HEK293 (cell line): ENCODE measurements at regions not wholly inside any gene's neighbourhood (a gene's known extent, or its start where the extent isn't known, plus 50 kb on each side); places are given as distances from the start of the nearest gene placed in this dataset.

Experiments
- CTCF ChIA-PET: fragments of 350-600 bp; formaldehyde crosslinking; extraction: SDS; loops from one replicate; lab custom pipeline; 2021; ENCODE audit warnings: antibody characterized with exemption; lab: Yijun Ruan, JAX
- POLR2A ChIA-PET: fragments of 300-600 bp; formaldehyde crosslinking; extraction: SDS; loops from one replicate; lab custom pipeline; 2020; ENCODE audit warnings: antibody characterized with exemption, inconsistent platforms; lab: Yijun Ruan, JAX
- H3K27ac ChIP-seq: fragments of 200-500 bp; sonication (Bioruptor generic); 2 replicates; pipeline ENCODE4 v1.5.1; 2014; ENCODE audit warnings: low read depth, low read length, control low read depth, inconsistent platforms; ENCODE audit errors: extremely low read depth
- H3K36me3 ChIP-seq, 2 experiments: fragments of 200-500 bp in 1 of 2; sonication (Bioruptor generic) in 1 of 2; 1 replicate in 1 of 2; 2 replicates in 1 of 2; pipeline ENCODE4 v1.5.1; 2014 to 2017; ENCODE audit warnings: inconsistent platforms in 2 of 2, low read length in 2 of 2; ENCODE audit not compliant: control insufficient read depth in 2 of 2, insufficient read depth in 1 of 2
- H3K4me1 ChIP-seq: fragments of 200-500 bp; sonication (Bioruptor generic); 2 replicates; pipeline ENCODE4 v1.5.1; 2014; ENCODE audit warnings: mild to moderate bottlenecking, low read length, inconsistent platforms; ENCODE audit not compliant: control insufficient read depth, insufficient read depth
- H3K4me3 ChIP-seq: 2 replicates; pipeline ENCODE4 v1.5.1; 2011; ENCODE audit warnings: low read depth, mild to moderate bottlenecking, control low read depth, low read length, moderate library complexity
- H3K9me3 ChIP-seq: fragments of 200-500 bp; sonication (Bioruptor generic); 2 replicates; pipeline ENCODE4 v1.5.1; 2014; ENCODE audit warnings: low read depth, low read length, inconsistent platforms; ENCODE audit not compliant: control insufficient read depth, insufficient read depth
- BCL11A ChIP-seq: fragments of 450-650 bp; formaldehyde crosslinking; IDR thresholded peaks from 2 replicates; pipeline ENCODE4 v1.5.1; 2016; ENCODE audit warnings: low read depth, missing biosample characterization, missing genetic modification characterization
- ZBTB1 ChIP-seq: fragments of 450-650 bp; formaldehyde crosslinking; IDR thresholded peaks from 2 replicates; pipeline ENCODE4 v1.5.1; 2016; ENCODE audit warnings: missing biosample characterization, missing genetic modification characterization
- ZNF157 ChIP-seq: fragments of 450-650 bp; formaldehyde crosslinking; IDR thresholded peaks from 2 replicates; pipeline ENCODE4 v1.5.1; 2016; ENCODE audit warnings: missing biosample characterization, missing genetic modification characterization
- ZNF302 ChIP-seq: fragments of 450-650 bp; formaldehyde crosslinking; IDR thresholded peaks from 2 replicates; pipeline ENCODE4 v1.5.1; 2016; ENCODE audit warnings: missing biosample characterization, missing genetic modification characterization, low read depth
- ZNF341 ChIP-seq: fragments of 450-650 bp; formaldehyde crosslinking; IDR thresholded peaks from 2 replicates; pipeline ENCODE4; 2016; ENCODE audit warnings: low read depth, missing biosample characterization, missing genetic modification characterization
- ZNF404 ChIP-seq: fragments of 450-650 bp; formaldehyde crosslinking; IDR thresholded peaks from 2 replicates; pipeline ENCODE4 v1.5.1; 2017; ENCODE audit warnings: missing biosample characterization, missing genetic modification characterization
- ZNF423 ChIP-seq: fragments of 450-650 bp; formaldehyde crosslinking; IDR thresholded peaks from 2 replicates; pipeline ENCODE4 v1.5.1; 2016; ENCODE audit warnings: missing biosample characterization, missing genetic modification characterization
- ZNF571 ChIP-seq: fragments of 450-650 bp; formaldehyde crosslinking; IDR thresholded peaks from 2 replicates; pipeline ENCODE4 v1.5.0; 2017; ENCODE audit warnings: missing biosample characterization, missing genetic modification characterization
- ZNF610 ChIP-seq: fragments of 450-650 bp; formaldehyde crosslinking; IDR thresholded peaks from 2 replicates; pipeline ENCODE4 v1.5.1; 2016; ENCODE audit warnings: missing biosample characterization, missing genetic modification characterization, borderline replicate concordance
- ZNF626 ChIP-seq: fragments of 450-650 bp; sonication (Bioruptor Pico); formaldehyde crosslinking; IDR thresholded peaks from 2 replicates; pipeline ENCODE4 v1.5.1; 2018; ENCODE audit warnings: missing biosample characterization, missing genetic modification characterization, inconsistent platforms
- ZNF791 ChIP-seq: fragments of 450-650 bp; formaldehyde crosslinking; IDR thresholded peaks from 2 replicates; pipeline ENCODE4 v1.5.1; 2016; ENCODE audit warnings: missing biosample characterization, missing genetic modification characterization
- TF ChIP-seq, protein P1 (sequence below): fragments of 450-650 bp; formaldehyde crosslinking; IDR thresholded peaks from 2 replicates; pipeline ENCODE4 v1.5.1; 2017; ENCODE audit warnings: missing biosample characterization, mild to moderate bottlenecking, missing genetic modification characterization, moderate library complexity
- TF ChIP-seq, protein P2 (sequence below): fragments of 450-650 bp; formaldehyde crosslinking; IDR thresholded peaks from 2 replicates; pipeline ENCODE4 v1.5.1; 2016; ENCODE audit warnings: missing biosample characterization, missing genetic modification characterization
- TF ChIP-seq, protein P3 (sequence below): fragments of 450-650 bp; IDR thresholded peaks from 2 replicates; pipeline ENCODE4 v1.5.1; 2018; ENCODE audit warnings: missing biosample characterization, mild to moderate bottlenecking, missing genetic modification characterization
- TF ChIP-seq, protein P4 (sequence below): fragments of 450-650 bp; formaldehyde crosslinking; IDR thresholded peaks from 2 replicates; pipeline ENCODE4 v1.5.1; 2016; ENCODE audit warnings: missing biosample characterization, missing genetic modification characterization
- TF ChIP-seq, protein P5 (sequence below): fragments of 450-650 bp; formaldehyde crosslinking; IDR thresholded peaks from 2 replicates; pipeline ENCODE4 v1.5.1; 2016; ENCODE audit warnings: missing biosample characterization, missing genetic modification characterization
- TF ChIP-seq, protein P6 (sequence below): fragments of 450-650 bp; formaldehyde crosslinking; IDR thresholded peaks from 2 replicates; pipeline ENCODE4 v1.5.1; 2016; ENCODE audit warnings: missing biosample characterization, missing genetic modification characterization
- TF ChIP-seq, protein P7 (sequence below): fragments of 450-650 bp; formaldehyde crosslinking; IDR thresholded peaks from 2 replicates; pipeline ENCODE4 v1.5.1; 2016; ENCODE audit warnings: missing biosample characterization, missing genetic modification characterization, low read depth

DNA sequence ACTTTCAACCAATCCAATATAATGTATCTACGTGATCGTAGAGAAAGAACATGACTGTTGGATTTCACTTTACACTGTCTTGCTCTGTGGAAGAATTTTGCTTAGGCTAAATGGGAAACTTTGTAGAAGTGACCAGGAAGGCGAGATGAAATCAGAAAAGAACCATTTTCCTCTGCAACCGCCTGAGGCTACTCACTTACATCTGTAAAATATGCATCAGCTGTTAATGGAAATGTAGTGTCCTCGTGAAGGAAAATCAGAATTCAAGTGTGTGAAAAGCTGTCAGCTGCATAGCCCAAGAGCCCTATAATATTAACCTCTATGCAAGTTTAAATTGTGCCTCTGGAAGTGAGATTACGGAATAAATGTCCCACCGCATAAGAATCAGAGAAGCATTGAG is 277.9 kb downstream of the C6orf118 start (continued):
- TF ChIP-seq ZNF341 (tag by site-specific recombination) (no peak), ZNF302 (no peak), ZNF404 (no peak), BCL11A (no peak)
- TF ChIP-seq, protein P1, sequence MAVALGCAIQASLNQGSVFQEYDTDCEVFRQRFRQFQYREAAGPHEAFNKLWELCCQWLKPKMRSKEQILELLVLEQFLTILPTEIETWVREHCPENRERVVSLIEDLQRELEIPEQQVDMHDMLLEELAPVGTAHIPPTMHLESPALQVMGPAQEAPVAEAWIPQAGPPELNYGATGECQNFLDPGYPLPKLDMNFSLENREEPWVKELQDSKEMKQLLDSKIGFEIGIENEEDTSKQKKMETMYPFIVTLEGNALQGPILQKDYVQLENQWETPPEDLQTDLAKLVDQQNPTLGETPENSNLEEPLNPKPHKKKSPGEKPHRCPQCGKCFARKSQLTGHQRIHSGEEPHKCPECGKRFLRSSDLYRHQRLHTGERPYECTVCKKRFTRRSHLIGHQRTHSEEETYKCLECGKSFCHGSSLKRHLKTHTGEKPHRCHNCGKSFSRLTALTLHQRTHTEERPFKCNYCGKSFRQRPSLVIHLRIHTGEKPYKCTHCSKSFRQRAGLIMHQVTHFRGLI: no peak

DNA sequence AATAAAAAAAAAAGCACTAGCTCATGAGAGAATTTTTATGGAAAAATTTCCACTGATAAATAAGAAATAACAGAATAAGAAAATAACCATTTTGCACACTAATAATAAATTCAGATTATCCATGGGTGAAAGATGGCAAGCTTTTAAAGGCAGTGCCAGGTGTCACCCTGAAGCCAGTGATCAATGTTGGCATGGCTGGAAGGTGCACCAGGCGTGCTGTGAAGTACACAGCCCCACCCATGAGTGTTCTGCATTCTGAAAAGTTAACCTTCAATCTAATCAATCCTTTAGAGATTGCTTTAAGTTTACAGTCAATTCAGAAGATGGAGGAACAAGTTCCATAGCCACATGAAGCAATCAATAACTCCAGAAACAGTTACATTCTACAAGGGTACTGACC is 284.4 kb downstream of the C6orf118 start:
- POLR2A ChIA-PET: no interaction called here
- H3K4me1 ChIP-seq: no peaks in the 10 kb centered on the region

DNA sequence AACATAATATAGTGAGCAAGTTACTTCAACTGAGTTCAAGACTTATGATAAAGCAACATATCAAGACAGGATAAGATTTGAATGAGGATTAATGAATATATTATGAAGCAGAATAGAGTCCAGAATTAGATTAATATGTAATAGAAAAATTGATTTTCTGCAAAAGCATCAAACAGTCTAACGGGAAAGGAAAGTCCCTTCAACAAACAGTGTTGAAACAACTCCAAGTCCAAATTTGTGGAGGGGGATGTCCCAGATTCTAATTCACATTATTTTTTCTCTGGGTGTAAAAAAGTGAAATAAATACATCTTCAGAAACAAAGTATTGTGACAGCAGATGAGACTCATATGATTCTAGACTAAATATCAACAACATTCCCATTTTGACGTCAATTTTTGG is 289.7 kb downstream of the C6orf118 start:
- POLR2A ChIA-PET: no interaction called here
- H3K36me3 ChIP-seq: no peaks in the 10 kb centered on the region
- H3K27ac ChIP-seq: no peak overlapping the region
- no peaks in the 10 kb centered on the region for H3K4me1 ChIP-seq
- H3K9me3 ChIP-seq: no peaks in the 10 kb centered on the region
- CTCF ChIA-PET: no interaction called here
- no peak overlapping the region for H3K4me3 ChIP-seq
- no peak for TF ChIP-seq ZBTB1 (tag by site-specific recombination)
- TF ChIP-seq, protein P2, sequence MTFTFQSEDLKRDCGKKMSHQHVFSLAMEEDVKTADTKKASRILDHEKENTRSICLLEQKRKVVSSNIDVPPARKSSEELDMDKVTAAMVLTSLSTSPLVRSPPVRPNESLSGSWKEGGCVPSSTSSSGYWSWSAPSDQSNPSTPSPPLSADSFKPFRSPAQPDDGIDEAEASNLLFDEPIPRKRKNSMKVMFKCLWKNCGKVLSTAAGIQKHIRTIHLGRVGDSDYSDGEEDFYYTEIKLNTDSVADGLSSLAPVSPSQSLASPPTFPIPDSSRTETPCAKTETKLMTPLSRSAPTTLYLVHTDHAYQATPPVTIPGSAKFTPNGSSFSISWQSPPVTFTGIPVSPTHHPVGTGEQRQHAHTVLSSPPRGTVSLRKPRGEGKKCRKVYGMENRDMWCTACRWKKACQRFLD: no peak
- no peak for TF ChIP-seq ZNF610 (tag by site-specific recombination)
- TF ChIP-seq, protein P3, sequence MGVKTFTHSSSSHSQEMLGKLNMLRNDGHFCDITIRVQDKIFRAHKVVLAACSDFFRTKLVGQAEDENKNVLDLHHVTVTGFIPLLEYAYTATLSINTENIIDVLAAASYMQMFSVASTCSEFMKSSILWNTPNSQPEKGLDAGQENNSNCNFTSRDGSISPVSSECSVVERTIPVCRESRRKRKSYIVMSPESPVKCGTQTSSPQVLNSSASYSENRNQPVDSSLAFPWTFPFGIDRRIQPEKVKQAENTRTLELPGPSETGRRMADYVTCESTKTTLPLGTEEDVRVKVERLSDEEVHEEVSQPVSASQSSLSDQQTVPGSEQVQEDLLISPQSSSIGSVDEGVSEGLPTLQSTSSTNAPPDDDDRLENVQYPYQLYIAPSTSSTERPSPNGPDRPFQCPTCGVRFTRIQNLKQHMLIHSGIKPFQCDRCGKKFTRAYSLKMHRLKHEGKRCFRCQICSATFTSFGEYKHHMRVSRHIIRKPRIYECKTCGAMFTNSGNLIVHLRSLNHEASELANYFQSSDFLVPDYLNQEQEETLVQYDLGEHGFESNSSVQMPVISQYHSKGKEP: no peak
- TF ChIP-seq ZNF157 (tag by site-specific recombination): no peak
- TF ChIP-seq, protein P4, sequence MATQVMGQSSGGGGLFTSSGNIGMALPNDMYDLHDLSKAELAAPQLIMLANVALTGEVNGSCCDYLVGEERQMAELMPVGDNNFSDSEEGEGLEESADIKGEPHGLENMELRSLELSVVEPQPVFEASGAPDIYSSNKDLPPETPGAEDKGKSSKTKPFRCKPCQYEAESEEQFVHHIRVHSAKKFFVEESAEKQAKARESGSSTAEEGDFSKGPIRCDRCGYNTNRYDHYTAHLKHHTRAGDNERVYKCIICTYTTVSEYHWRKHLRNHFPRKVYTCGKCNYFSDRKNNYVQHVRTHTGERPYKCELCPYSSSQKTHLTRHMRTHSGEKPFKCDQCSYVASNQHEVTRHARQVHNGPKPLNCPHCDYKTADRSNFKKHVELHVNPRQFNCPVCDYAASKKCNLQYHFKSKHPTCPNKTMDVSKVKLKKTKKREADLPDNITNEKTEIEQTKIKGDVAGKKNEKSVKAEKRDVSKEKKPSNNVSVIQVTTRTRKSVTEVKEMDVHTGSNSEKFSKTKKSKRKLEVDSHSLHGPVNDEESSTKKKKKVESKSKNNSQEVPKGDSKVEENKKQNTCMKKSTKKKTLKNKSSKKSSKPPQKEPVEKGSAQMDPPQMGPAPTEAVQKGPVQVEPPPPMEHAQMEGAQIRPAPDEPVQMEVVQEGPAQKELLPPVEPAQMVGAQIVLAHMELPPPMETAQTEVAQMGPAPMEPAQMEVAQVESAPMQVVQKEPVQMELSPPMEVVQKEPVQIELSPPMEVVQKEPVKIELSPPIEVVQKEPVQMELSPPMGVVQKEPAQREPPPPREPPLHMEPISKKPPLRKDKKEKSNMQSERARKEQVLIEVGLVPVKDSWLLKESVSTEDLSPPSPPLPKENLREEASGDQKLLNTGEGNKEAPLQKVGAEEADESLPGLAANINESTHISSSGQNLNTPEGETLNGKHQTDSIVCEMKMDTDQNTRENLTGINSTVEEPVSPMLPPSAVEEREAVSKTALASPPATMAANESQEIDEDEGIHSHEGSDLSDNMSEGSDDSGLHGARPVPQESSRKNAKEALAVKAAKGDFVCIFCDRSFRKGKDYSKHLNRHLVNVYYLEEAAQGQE (tag by site-specific recombination): no peak
- no peak for TF ChIP-seq ZNF791
- TF ChIP-seq ZNF626 (tag by site-specific recombination): no peak
- TF ChIP-seq ZNF571 (tag by site-specific recombination): no peak
- TF ChIP-seq, protein P5, sequence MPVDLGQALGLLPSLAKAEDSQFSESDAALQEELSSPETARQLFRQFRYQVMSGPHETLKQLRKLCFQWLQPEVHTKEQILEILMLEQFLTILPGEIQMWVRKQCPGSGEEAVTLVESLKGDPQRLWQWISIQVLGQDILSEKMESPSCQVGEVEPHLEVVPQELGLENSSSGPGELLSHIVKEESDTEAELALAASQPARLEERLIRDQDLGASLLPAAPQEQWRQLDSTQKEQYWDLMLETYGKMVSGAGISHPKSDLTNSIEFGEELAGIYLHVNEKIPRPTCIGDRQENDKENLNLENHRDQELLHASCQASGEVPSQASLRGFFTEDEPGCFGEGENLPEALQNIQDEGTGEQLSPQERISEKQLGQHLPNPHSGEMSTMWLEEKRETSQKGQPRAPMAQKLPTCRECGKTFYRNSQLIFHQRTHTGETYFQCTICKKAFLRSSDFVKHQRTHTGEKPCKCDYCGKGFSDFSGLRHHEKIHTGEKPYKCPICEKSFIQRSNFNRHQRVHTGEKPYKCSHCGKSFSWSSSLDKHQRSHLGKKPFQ (tag by site-specific recombination): no peak

More for the DNA sequence above, 284.4 kb downstream of the C6orf118 start:
- CTCF ChIA-PET: no interaction called here
- TF ChIP-seq, protein P6, sequence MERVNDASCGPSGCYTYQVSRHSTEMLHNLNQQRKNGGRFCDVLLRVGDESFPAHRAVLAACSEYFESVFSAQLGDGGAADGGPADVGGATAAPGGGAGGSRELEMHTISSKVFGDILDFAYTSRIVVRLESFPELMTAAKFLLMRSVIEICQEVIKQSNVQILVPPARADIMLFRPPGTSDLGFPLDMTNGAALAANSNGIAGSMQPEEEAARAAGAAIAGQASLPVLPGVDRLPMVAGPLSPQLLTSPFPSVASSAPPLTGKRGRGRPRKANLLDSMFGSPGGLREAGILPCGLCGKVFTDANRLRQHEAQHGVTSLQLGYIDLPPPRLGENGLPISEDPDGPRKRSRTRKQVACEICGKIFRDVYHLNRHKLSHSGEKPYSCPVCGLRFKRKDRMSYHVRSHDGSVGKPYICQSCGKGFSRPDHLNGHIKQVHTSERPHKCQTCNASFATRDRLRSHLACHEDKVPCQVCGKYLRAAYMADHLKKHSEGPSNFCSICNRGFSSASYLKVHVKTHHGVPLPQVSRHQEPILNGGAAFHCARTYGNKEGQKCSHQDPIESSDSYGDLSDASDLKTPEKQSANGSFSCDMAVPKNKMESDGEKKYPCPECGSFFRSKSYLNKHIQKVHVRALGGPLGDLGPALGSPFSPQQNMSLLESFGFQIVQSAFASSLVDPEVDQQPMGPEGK (tag by site-specific recombination): no peak
- TF ChIP-seq, protein P7, sequence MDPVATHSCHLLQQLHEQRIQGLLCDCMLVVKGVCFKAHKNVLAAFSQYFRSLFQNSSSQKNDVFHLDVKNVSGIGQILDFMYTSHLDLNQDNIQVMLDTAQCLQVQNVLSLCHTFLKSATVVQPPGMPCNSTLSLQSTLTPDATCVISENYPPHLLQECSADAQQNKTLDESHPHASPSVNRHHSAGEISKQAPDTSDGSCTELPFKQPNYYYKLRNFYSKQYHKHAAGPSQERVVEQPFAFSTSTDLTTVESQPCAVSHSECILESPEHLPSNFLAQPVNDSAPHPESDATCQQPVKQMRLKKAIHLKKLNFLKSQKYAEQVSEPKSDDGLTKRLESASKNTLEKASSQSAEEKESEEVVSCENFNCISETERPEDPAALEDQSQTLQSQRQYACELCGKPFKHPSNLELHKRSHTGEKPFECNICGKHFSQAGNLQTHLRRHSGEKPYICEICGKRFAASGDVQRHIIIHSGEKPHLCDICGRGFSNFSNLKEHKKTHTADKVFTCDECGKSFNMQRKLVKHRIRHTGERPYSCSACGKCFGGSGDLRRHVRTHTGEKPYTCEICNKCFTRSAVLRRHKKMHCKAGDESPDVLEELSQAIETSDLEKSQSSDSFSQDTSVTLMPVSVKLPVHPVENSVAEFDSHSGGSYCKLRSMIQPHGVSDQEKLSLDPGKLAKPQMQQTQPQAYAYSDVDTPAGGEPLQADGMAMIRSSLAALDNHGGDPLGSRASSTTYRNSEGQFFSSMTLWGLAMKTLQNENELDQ (tag by site-specific recombination): no peak
- no peak for TF ChIP-seq ZNF423 (tag by site-specific recombination)
- H3K27ac ChIP-seq: no peak overlapping the region
- no peaks in the 10 kb centered on the region for H3K9me3 ChIP-seq
- H3K4me3 ChIP-seq: no peak overlapping the region
- H3K36me3 ChIP-seq: no peaks in the 10 kb centered on the region
